Endothelial cell of umbilical vein (primary cell): ENCODE measurements at regions not wholly inside any gene's neighbourhood (a gene's known extent, or its start where the extent isn't known, plus 50 kb on each side); places are given as distances from the start of the nearest gene placed in this dataset.

Source experiments
- BruUV-seq: library from RNA; stranded (reverse); fragments of 400-500 nt; replicated peaks from 2 replicates; lab custom pipeline; 2021; lab: Mats Ljungman, UMichigan
- CTCF ChIA-PET: fragments of 300-600, 350-600 bp; sonication (Branson Sonifier 250); formaldehyde crosslinking; loops from one replicate; lab custom pipeline; 2021; ENCODE audit warnings: antibody characterized with exemption, inconsistent platforms; lab: Charles Lee
- POLR2A ChIA-PET: fragments of 300-600, 350-600 bp; sonication (Branson Sonifier 250); formaldehyde crosslinking; loops from one replicate; lab custom pipeline; 2021; ENCODE audit warnings: antibody characterized with exemption, inconsistent platforms; lab: Charles Lee
- DNase-seq: peaks from one replicate; pipeline ENCODE4 v3.0.0-alpha.2; 2011; ENCODE audit warnings: low read depth, low spot score
- FAIRE-seq: peaks from 2 replicates; lab custom pipeline; 2011; peaks lifted over from hg19 to GRCh38; lab: Jason Lieb, UNC
- H2AFZ ChIP-seq: 2 replicates; pipeline ENCODE4 v1.6.0; 2012; ENCODE audit warnings: low read depth, low read length, control low read depth, inconsistent platforms
- H3K27ac ChIP-seq: 2 replicates; pipeline ENCODE4 v1.5.1; 2011; ENCODE audit warnings: low read depth, mild to moderate bottlenecking, control low read depth, low read length, moderate library complexity; ENCODE audit not compliant: insufficient read depth
- H3K27me3 ChIP-seq, 2 experiments: 2 replicates each; pipeline versions ENCODE4 v1.6.0 to v1.6.1; 2011; ENCODE audit warnings: low read length in 2 of 2, mixed read lengths in 1 of 2; ENCODE audit not compliant: control insufficient read depth in 2 of 2, insufficient read depth in 2 of 2
- H3K36me3 ChIP-seq, 2 experiments: 2 replicates in 1 of 2; 3 replicates in 1 of 2; pipeline ENCODE4 v1.5.1; 2011; ENCODE audit warnings: low read length in 2 of 2, mild to moderate bottlenecking in 1 of 2, moderate library complexity in 1 of 2; ENCODE audit not compliant: control insufficient read depth in 2 of 2, insufficient read depth in 2 of 2; ENCODE audit errors: extremely low read depth in 1 of 2
- H3K4me1 ChIP-seq: 3 replicates; pipeline ENCODE4 v1.5.1; 2011; ENCODE audit warnings: mild to moderate bottlenecking, low read length; ENCODE audit not compliant: control insufficient read depth, insufficient read depth; ENCODE audit errors: extremely low read depth
- H3K4me2 ChIP-seq: 2 replicates; pipeline ENCODE4 v1.6.1; 2011; ENCODE audit warnings: low read length, control low read depth, mixed read lengths; ENCODE audit not compliant: insufficient read depth
- H3K4me3 ChIP-seq, 3 experiments: fragments of 200-600 bp in 1 of 3; sonication (generic), shearing (Covaris generic) in 1 of 3; replicated peaks in 1 of 3; 2 replicates each; pipeline ENCODE4 v1.5.1; 2011 to 2016; ENCODE audit warnings: control low read depth in 3 of 3, low read length in 3 of 3, mild to moderate bottlenecking in 2 of 3, inconsistent platforms in 1 of 3, low read depth in 1 of 3, moderate library complexity in 1 of 3; ENCODE audit not compliant: insufficient read depth in 1 of 3
- H3K79me2 ChIP-seq: 2 replicates; pipeline ENCODE4 v1.6.0; 2012; ENCODE audit warnings: low read length, inconsistent platforms; ENCODE audit not compliant: control insufficient read depth, insufficient read depth
- H3K9ac ChIP-seq: replicated peaks from 2 replicates; pipeline ENCODE3; 2011; ENCODE audit warnings: low read length, control low read depth; ENCODE audit not compliant: insufficient read depth; ENCODE audit errors: extremely low read depth
- H3K9me1 ChIP-seq: replicated peaks from 3 replicates; pipeline ENCODE4 v1.6.0; 2011; ENCODE audit warnings: mild to moderate bottlenecking, low read length; ENCODE audit not compliant: control insufficient read depth, insufficient read depth; ENCODE audit errors: extremely low read depth
- H3K9me3 ChIP-seq: replicated peaks from 2 replicates; pipeline ENCODE4 v1.5.1; 2012; ENCODE audit warnings: low read length, inconsistent platforms; ENCODE audit not compliant: control insufficient read depth, insufficient read depth
- H4K20me1 ChIP-seq: replicated peaks from 2 replicates; pipeline ENCODE3; 2011; ENCODE audit warnings: mild to moderate bottlenecking, low read length; ENCODE audit not compliant: control insufficient read depth, insufficient read depth; ENCODE audit errors: extremely low read depth
- EZH2 ChIP-seq: IDR thresholded peaks from 2 replicates; pipeline ENCODE4 v1.6.1; 2012; ENCODE audit warnings: borderline replicate concordance, low read depth, mild to moderate bottlenecking, moderate library complexity, low read length, inconsistent platforms; ENCODE audit not compliant: severe bottlenecking
- FOS ChIP-seq: IDR thresholded peaks from 2 replicates; pipeline ENCODE4 v1.6.1; 2011; ENCODE audit warnings: mild to moderate bottlenecking, low read length, moderate library complexity, borderline replicate concordance; ENCODE audit not compliant: insufficient read depth
- GATA2 ChIP-seq: IDR thresholded peaks from 2 replicates; pipeline ENCODE4 v1.7.0; 2011; ENCODE audit warnings: low read depth, mild to moderate bottlenecking, moderate library complexity, mixed read lengths, low read length; ENCODE audit not compliant: insufficient read length, insufficient read depth
- JUN ChIP-seq: IDR thresholded peaks from 2 replicates; pipeline ENCODE4 v1.6.1; 2011; ENCODE audit warnings: borderline replicate concordance, low read depth; ENCODE audit not compliant: insufficient read length, insufficient read depth
- MYC ChIP-seq: IDR thresholded peaks from one replicate; pipeline ENCODE4 v1.6.1; 2011; ENCODE audit warnings: mild to moderate bottlenecking, low read depth, low read length
- POLR2A ChIP-seq: IDR thresholded peaks from 2 replicates; pipeline ENCODE4 v1.6.1; 2012; ENCODE audit warnings: low read depth, mild to moderate bottlenecking, control low read depth, low read length
- POLR2AphosphoS5 ChIP-seq: IDR thresholded peaks from 2 replicates; pipeline ENCODE4 v1.6.1; 2012; ENCODE audit warnings: low read depth, mild to moderate bottlenecking, control low read depth, low read length, moderate library complexity; ENCODE audit not compliant: insufficient read depth
- dilution Hi-C: fragments of 300-500 bp; cut with MboI; formaldehyde crosslinking; loops from one replicate; pipeline ENCODE4 v1.15.0; 2019; ENCODE audit warnings: low sequenced_read_pairs; ENCODE audit not compliant: extremely low pct_ligation_motif_present
- intact Hi-C: fragments of 100-400 bp; cut with micrococcal nuclease; formaldehyde crosslinking; loops from one replicate; pipeline ENCODE4 v1.10.0; 2022
- TF ChIP-seq, protein P1 (sequence below): IDR thresholded peaks from 2 replicates; pipeline ENCODE4 v1.6.1; 2011; ENCODE audit not compliant: insufficient read depth, insufficient read length
- TF ChIP-seq, protein P2 (sequence below), 2 donors: IDR thresholded peaks; 1 replicate in 1 of 2; 2 replicates in 1 of 2; pipeline ENCODE4 v1.5.1; 2011; ENCODE audit warnings: low read length in 2 of 2, mild to moderate bottlenecking in 2 of 2, moderate library complexity in 2 of 2, control low read depth in 1 of 2, inconsistent platforms in 1 of 2, low read depth in 1 of 2; ENCODE audit not compliant: insufficient read depth in 1 of 2; ENCODE audit errors: extremely low read depth in 1 of 2

- Histone ChIP-seq H3K4me2 (no peak overlapping the region), H3K27ac (no peak overlapping the region), H3K36me3 (no peaks in the 10 kb centered on the region), H3K4me1 (no peaks in the 10 kb centered on the region), H3K79me2 (no peaks in the 10 kb centered on the region), H3K4me3 (no peak overlapping the region), H3K9me1 (no peaks in the 10 kb centered on the region), H4K20me1 (no peaks in the 10 kb centered on the region), H2AFZ (no peak overlapping the region), H3K9me3 (peaks cover 2% of the 10 kb centered on the region), H3K27me3 (no peaks in the 10 kb centered on the region), H3K9ac (no peak overlapping the region)
- intact Hi-C loops (no loop called here), dilution Hi-C loops (no loop called here)
- TF ChIP-seq MYC (no peak), POLR2AphosphoS5 (no peak), GATA2 (no peak), POLR2A (no peak), JUN (no peak), FOS (no peak), EZH2 (no peak)
- TF ChIP-seq, protein P1, sequence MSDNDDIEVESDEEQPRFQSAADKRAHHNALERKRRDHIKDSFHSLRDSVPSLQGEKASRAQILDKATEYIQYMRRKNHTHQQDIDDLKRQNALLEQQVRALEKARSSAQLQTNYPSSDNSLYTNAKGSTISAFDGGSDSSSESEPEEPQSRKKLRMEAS: no peak
- TF ChIP-seq, protein P2, sequence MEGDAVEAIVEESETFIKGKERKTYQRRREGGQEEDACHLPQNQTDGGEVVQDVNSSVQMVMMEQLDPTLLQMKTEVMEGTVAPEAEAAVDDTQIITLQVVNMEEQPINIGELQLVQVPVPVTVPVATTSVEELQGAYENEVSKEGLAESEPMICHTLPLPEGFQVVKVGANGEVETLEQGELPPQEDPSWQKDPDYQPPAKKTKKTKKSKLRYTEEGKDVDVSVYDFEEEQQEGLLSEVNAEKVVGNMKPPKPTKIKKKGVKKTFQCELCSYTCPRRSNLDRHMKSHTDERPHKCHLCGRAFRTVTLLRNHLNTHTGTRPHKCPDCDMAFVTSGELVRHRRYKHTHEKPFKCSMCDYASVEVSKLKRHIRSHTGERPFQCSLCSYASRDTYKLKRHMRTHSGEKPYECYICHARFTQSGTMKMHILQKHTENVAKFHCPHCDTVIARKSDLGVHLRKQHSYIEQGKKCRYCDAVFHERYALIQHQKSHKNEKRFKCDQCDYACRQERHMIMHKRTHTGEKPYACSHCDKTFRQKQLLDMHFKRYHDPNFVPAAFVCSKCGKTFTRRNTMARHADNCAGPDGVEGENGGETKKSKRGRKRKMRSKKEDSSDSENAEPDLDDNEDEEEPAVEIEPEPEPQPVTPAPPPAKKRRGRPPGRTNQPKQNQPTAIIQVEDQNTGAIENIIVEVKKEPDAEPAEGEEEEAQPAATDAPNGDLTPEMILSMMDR (IDR thresholded peaks at IDR 0.05; ENCODE audit: extremely low read depth in 1 of 2, insufficient read depth in 1 of 2, low read depth in 1 of 2, low read length in 2 of 2): no peak
- no peak for FAIRE-seq
- DNase-seq: no peak
- ChIA-PET POLR2A (no interaction called here), CTCF (no interaction called here)
- BruUV-seq: no TSS peak
Measured at GRCh38 chr5:23626961-23627360, 119.6 kb downstream of the PRDM9 start.
